ENCODE measurements at regions not wholly inside any gene's neighbourhood (a gene's known extent, or its start where the extent isn't known, plus 50 kb on each side); places are given as distances from the start of the nearest gene placed in this dataset.

DNA sequence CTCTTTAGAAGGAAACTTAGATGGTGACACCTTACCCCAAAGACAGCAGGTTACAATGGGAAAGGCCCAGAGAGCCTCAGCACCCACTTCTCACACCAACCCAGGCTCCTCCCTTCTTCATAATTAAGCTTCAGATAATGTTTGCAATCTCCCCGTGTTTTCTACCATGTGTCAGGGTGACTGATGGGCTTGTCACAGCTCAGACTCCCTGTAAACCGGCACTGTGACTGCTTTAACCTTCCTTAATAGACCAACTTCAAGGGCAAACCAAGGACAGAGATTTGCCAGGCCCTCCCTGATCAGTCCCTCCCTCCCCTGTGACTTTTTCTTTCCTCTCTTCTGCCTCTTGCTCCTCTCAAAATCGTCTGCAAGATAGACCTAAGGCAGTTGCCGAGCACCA lies 760.6 kb upstream of the EEF2KMT start:
- TF ChIP-seq, protein P1, sequence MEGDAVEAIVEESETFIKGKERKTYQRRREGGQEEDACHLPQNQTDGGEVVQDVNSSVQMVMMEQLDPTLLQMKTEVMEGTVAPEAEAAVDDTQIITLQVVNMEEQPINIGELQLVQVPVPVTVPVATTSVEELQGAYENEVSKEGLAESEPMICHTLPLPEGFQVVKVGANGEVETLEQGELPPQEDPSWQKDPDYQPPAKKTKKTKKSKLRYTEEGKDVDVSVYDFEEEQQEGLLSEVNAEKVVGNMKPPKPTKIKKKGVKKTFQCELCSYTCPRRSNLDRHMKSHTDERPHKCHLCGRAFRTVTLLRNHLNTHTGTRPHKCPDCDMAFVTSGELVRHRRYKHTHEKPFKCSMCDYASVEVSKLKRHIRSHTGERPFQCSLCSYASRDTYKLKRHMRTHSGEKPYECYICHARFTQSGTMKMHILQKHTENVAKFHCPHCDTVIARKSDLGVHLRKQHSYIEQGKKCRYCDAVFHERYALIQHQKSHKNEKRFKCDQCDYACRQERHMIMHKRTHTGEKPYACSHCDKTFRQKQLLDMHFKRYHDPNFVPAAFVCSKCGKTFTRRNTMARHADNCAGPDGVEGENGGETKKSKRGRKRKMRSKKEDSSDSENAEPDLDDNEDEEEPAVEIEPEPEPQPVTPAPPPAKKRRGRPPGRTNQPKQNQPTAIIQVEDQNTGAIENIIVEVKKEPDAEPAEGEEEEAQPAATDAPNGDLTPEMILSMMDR (IDR thresholded peaks at IDR 0.05), result no peak
- no peak for TF ChIP-seq POLR2A (IDR thresholded peaks at IDR 0.05)

All from uterus (tissue), 2 donors.